ENCODE measurements at regions not wholly inside any gene's neighbourhood (a gene's known extent, or its start where the extent isn't known, plus 50 kb on each side); places are given as distances from the start of the nearest gene placed in this dataset.

GRCh38 chr14:76638841-76639240 lies 122.4 kb upstream of the VASH1 start:
- Histone ChIP-seq H3K27ac (ENCODE audit: insufficient read depth, low read depth, low read length) (no peak overlapping the region), H3K4me3 (replicated peaks in 1 of 3; ENCODE audit: insufficient read depth in 1 of 3, low read depth in 1 of 3, low read length in 3 of 3) (no peak overlapping the region), H3K9me1 (replicated peaks; ENCODE audit: control insufficient read depth, extremely low read depth, insufficient read depth, low read length) (no peaks in the 10 kb centered on the region), H2AFZ (ENCODE audit: low read depth, low read length) (no peak overlapping the region), H3K9ac (replicated peaks; ENCODE audit: extremely low read depth, insufficient read depth, low read length) (no peak overlapping the region), H3K4me1 (ENCODE audit: control insufficient read depth, extremely low read depth, insufficient read depth, low read length) (no peaks in the 10 kb centered on the region), H3K36me3 (ENCODE audit: control insufficient read depth in 2 of 2, extremely low read depth in 1 of 2, insufficient read depth in 2 of 2, low read length in 2 of 2) (no peaks in the 10 kb centered on the region), H3K79me2 (ENCODE audit: control insufficient read depth, insufficient read depth, low read length) (no peaks in the 10 kb centered on the region), H3K27me3 (ENCODE audit: control insufficient read depth in 2 of 2, insufficient read depth in 2 of 2, low read length in 2 of 2) (no peaks in the 10 kb centered on the region), H3K4me2 (ENCODE audit: insufficient read depth, low read length) (no peak overlapping the region), H3K9me3 (replicated peaks; ENCODE audit: control insufficient read depth, insufficient read depth, low read length) (no peaks in the 10 kb centered on the region), H4K20me1 (replicated peaks; ENCODE audit: control insufficient read depth, extremely low read depth, insufficient read depth, low read length) (no peaks in the 10 kb centered on the region)
- ChIA-PET POLR2A (no interaction called here), CTCF (no interaction called here)
- no peak for FAIRE-seq
- intact Hi-C loops (cut with micrococcal nuclease), result no loop called here
- TF ChIP-seq MAX (IDR thresholded peaks at IDR 0.05; ENCODE audit: insufficient read depth, insufficient read length), result no peak
- no peak for TF ChIP-seq POLR2AphosphoS5 (IDR thresholded peaks at IDR 0.05; ENCODE audit: insufficient read depth, low read depth, low read length)
- no peak for TF ChIP-seq FOS (IDR thresholded peaks at IDR 0.05; ENCODE audit: borderline replicate concordance, insufficient read depth, low read length)
- no peak for TF ChIP-seq POLR2A (IDR thresholded peaks at IDR 0.05; ENCODE audit: low read depth, low read length)
- TF ChIP-seq JUN (IDR thresholded peaks at IDR 0.05; ENCODE audit: borderline replicate concordance, insufficient read depth, insufficient read length, low read depth), result no peak
- no TSS peak for BruUV-seq (replicated peaks)
- no peak for DNase-seq (ENCODE audit: low read depth, low spot score)
- dilution Hi-C loops (cut with MboI; ENCODE audit: extremely low pct_ligation_motif_present, low sequenced_read_pairs), result no loop called here

- no peak for TF ChIP-seq MYC (IDR thresholded peaks at IDR 0.05; ENCODE audit: low read depth, low read length)
- no peaks in the 10 kb centered on the region for H3K9me3 ChIP-seq (replicated peaks; ENCODE audit: control insufficient read depth, insufficient read depth, low read length)
- ChIA-PET CTCF (interaction anchor here (0.6 kb wide), 1 partner anchor 125 kb away, joined by 3 read pairs; no protein-coding TSS in a partner anchor), POLR2A (no interaction called here)
- DNase-seq (ENCODE audit: low read depth, low spot score) (no peak), FAIRE-seq (no peak)
- no peak overlapping the region for H3K9ac ChIP-seq (replicated peaks; ENCODE audit: extremely low read depth, insufficient read depth, low read length)
- no peak overlapping the region for H3K4me2 ChIP-seq (ENCODE audit: insufficient read depth, low read length)
- no peak overlapping the region for H3K27ac ChIP-seq (ENCODE audit: insufficient read depth, low read depth, low read length)
- H3K4me3 ChIP-seq (replicated peaks in 1 of 3; ENCODE audit: insufficient read depth in 1 of 3, low read depth in 1 of 3, low read length in 3 of 3), result no peak overlapping the region
- no peaks in the 10 kb centered on the region for H3K4me1 ChIP-seq (ENCODE audit: control insufficient read depth, extremely low read depth, insufficient read depth, low read length)
- H3K27me3 ChIP-seq (ENCODE audit: control insufficient read depth in 2 of 2, insufficient read depth in 2 of 2, low read length in 2 of 2), result no peaks in the 10 kb centered on the region
- intact Hi-C loops (cut with micrococcal nuclease), result no loop called here
- H3K36me3 ChIP-seq (ENCODE audit: control insufficient read depth in 2 of 2, extremely low read depth in 1 of 2, insufficient read depth in 2 of 2, low read length in 2 of 2), result no peaks in the 10 kb centered on the region
- no peak overlapping the region for H2AFZ ChIP-seq (ENCODE audit: low read depth, low read length)
- no TSS peak for BruUV-seq (replicated peaks)
- dilution Hi-C loops (cut with MboI; ENCODE audit: extremely low pct_ligation_motif_present, low sequenced_read_pairs), result no loop called here
- no peaks in the 10 kb centered on the region for H3K9me1 ChIP-seq (replicated peaks; ENCODE audit: control insufficient read depth, extremely low read depth, insufficient read depth, low read length)
- H4K20me1 ChIP-seq (replicated peaks; ENCODE audit: control insufficient read depth, extremely low read depth, insufficient read depth, low read length), result no peaks in the 10 kb centered on the region
- H3K79me2 ChIP-seq (ENCODE audit: control insufficient read depth, insufficient read depth, low read length), result no peaks in the 10 kb centered on the region
Measured at GRCh38 chr14:76639606-76640229, 121.5 kb upstream of the VASH1 start.
